CD14-positive monocyte (primary cell): ENCODE measurements at regions not wholly inside any gene's neighbourhood (a gene's known extent, or its start where the extent isn't known, plus 50 kb on each side); places are given as distances from the start of the nearest gene placed in this dataset.

Source experiments
- DNase-seq, 3 donors: peaks; one replicate each; pipeline ENCODE4 v3.0.0-alpha.2; 2011 to 2022
- H2AFZ ChIP-seq: 2 replicates; pipeline ENCODE4 v1.6.0; 2012; ENCODE audit warnings: mild to moderate bottlenecking, low read depth, low read length, inconsistent platforms; ENCODE audit not compliant: insufficient read depth, poor library complexity, severe bottlenecking
- H3K27ac ChIP-seq, 2 donors: 1 replicate in 1 of 2; 2 replicates in 1 of 2; pipeline ENCODE4 v1.5.1; 2012 to 2013; ENCODE audit warnings: low read length in 2 of 2, control low read depth in 1 of 2, inconsistent platforms in 1 of 2, low read depth in 1 of 2, mild to moderate bottlenecking in 1 of 2
- H3K27me3 ChIP-seq, 2 donors: one replicate each; pipeline versions ENCODE4 v1.6.0 to v1.6.1; 2011 to 2013; ENCODE audit warnings: low read length in 2 of 2; ENCODE audit not compliant: control insufficient read depth in 2 of 2, insufficient read depth in 2 of 2
- H3K36me3 ChIP-seq, 2 donors: replicated peaks in 1 of 2; 1 replicate in 1 of 2; 2 replicates in 1 of 2; pipeline versions ENCODE4 v1.5.1 to v1.6.1; 2012 to 2013; ENCODE audit warnings: low read length in 2 of 2, control low read depth in 1 of 2, inconsistent platforms in 1 of 2, mild to moderate bottlenecking in 1 of 2; ENCODE audit not compliant: insufficient read depth in 2 of 2, control insufficient read depth in 1 of 2
- H3K4me1 ChIP-seq, 2 donors: 1 replicate in 1 of 2; 2 replicates in 1 of 2; pipeline versions ENCODE4 v1.5.1 to v1.6.1; 2012 to 2013; ENCODE audit warnings: low read length in 2 of 2, control low read depth in 1 of 2, inconsistent platforms in 1 of 2, mild to moderate bottlenecking in 1 of 2, moderate library complexity in 1 of 2; ENCODE audit not compliant: insufficient read depth in 2 of 2, control insufficient read depth in 1 of 2
- H3K4me2 ChIP-seq: replicated peaks from 2 replicates; pipeline ENCODE3; 2012; ENCODE audit warnings: low read length, moderate library complexity, mild to moderate bottlenecking; ENCODE audit not compliant: poor library complexity, severe bottlenecking; ENCODE audit errors: extremely low read depth
- H3K4me3 ChIP-seq, 3 experiments: fragments of 200-600 bp in 1 of 3; sonication (generic) in 1 of 3; replicated peaks in 1 of 3; 1 replicate in 2 of 3; 2 replicates in 1 of 3; pipeline ENCODE4 v1.5.1; 2011 to 2013; ENCODE audit warnings: low read length in 3 of 3, mild to moderate bottlenecking in 3 of 3, control low read depth in 2 of 3, low read depth in 2 of 3, inconsistent platforms in 1 of 3, moderate library complexity in 1 of 3
- H3K79me2 ChIP-seq: 2 replicates; pipeline ENCODE4 v1.6.0; 2012; ENCODE audit warnings: mild to moderate bottlenecking, control low read depth, inconsistent platforms, low read length, moderate library complexity; ENCODE audit not compliant: insufficient read depth
- H3K9ac ChIP-seq: 2 replicates; pipeline ENCODE4 v1.6.0; 2017; ENCODE audit warnings: low read length, mild to moderate bottlenecking; ENCODE audit not compliant: insufficient read depth, poor library complexity, severe bottlenecking
- H3K9me3 ChIP-seq, 2 donors: replicated peaks in 1 of 2; 1 replicate in 1 of 2; 2 replicates in 1 of 2; pipeline versions ENCODE4 v1.5.1 to v1.6.1; 2012 to 2013; ENCODE audit warnings: low read length in 2 of 2, control low read depth in 1 of 2; ENCODE audit not compliant: control insufficient read depth in 1 of 2, insufficient read depth in 1 of 2
- H4K20me1 ChIP-seq: 2 replicates; pipeline ENCODE4 v1.6.0; 2012; ENCODE audit warnings: mild to moderate bottlenecking, low read length, control low read depth, moderate library complexity; ENCODE audit not compliant: insufficient read depth
- H3K27ac Mint-ChIP-seq, 7 donors: one replicate each; pipeline ENCODE4 v1.8.0; 2020; ENCODE audit warnings: mild to moderate bottlenecking in 7 of 7, mixed read lengths in 7 of 7, moderate library complexity in 6 of 7, inconsistent platforms in 2 of 7
- H3K27me3 Mint-ChIP-seq, 3 donors: one replicate each; pipeline ENCODE4 v1.8.0; 2021 to 2022; ENCODE audit warnings: low read depth in 3 of 3, mild to moderate bottlenecking in 3 of 3, mixed read lengths in 3 of 3, moderate library complexity in 3 of 3, inconsistent platforms in 1 of 3
- H3K36me3 Mint-ChIP-seq, 2 donors: one replicate each; pipeline ENCODE4 v1.8.0; 2020; ENCODE audit warnings: mixed read lengths in 2 of 2, inconsistent platforms in 1 of 2, mild to moderate bottlenecking in 1 of 2
- H3K4me1 Mint-ChIP-seq: one replicate; pipeline ENCODE4 v1.8.0; 2020; ENCODE audit warnings: mild to moderate bottlenecking, mixed read lengths
- H3K4me3 Mint-ChIP-seq, 2 donors: one replicate each; pipeline ENCODE4 v1.8.0; 2020; ENCODE audit warnings: mild to moderate bottlenecking in 2 of 2, mixed read lengths in 2 of 2, moderate library complexity in 1 of 2
- H3K9me3 Mint-ChIP-seq, 7 donors: one replicate each; pipeline ENCODE4 v1.8.0; 2020 to 2022; ENCODE audit warnings: mixed read lengths in 7 of 7, mild to moderate bottlenecking in 6 of 7, moderate library complexity in 6 of 7, inconsistent platforms in 2 of 7
- CTCF ChIP-seq: fragments of 200-600 bp; IDR thresholded peaks from one replicate; pipeline ENCODE4 v1.8.0; 2022; ENCODE audit warnings: antibody characterized with exemption, mild to moderate bottlenecking
- WGBS: methylation state at CpG from one replicate; pipeline ENCODE4 v1.1.5; 2013; ENCODE audit warnings: missing lambda C conversion rate; ENCODE audit not compliant: insufficient coverage; 5-methylcytosine and 5-hydroxymethylcytosine counted together
- intact Hi-C, 2 donors: fragments of 100-400 bp; cut with micrococcal nuclease; formaldehyde crosslinking; loops; one replicate each; pipeline versions ENCODE4 v1.15.0 to v1.15.1; 2023

- H3K36me3 Mint-ChIP-seq: no peaks in the 10 kb centered on the region
Observed at GRCh38 chr9:71620331-71620730, 148.0 kb downstream of the CEMIP2 start.

GRCh38 chr9:71619926-71620325 is 148.4 kb downstream of the CEMIP2 start:
- H3K27ac Mint-ChIP-seq: no peak overlapping the region
- WGBS: no CpG with 5 or more reads among the region's 2 CpGs

More at GRCh38 chr9:71620331-71620730, 148.0 kb downstream of the CEMIP2 start:
- H3K9ac ChIP-seq: no peak overlapping the region
- Mint-ChIP-seq H3K4me3 (no peak overlapping the region), H3K27ac (no peak overlapping the region), H3K4me1 (no peaks in the 10 kb centered on the region), H3K27me3 (peaks cover 0 to 2% (median 0%) of the 10 kb centered on the region in 3 donors), H3K9me3 (peaks cover 0 to 6% (median 3%) of the 10 kb centered on the region in 7 donors)
- DNase-seq: no peak
- no peaks in the 10 kb centered on the region for H4K20me1 ChIP-seq
- H3K9me3 ChIP-seq: no peaks in the 10 kb centered on the region
- no CpG with 5 or more reads among the region's 2 CpGs for WGBS
- no peak overlapping the region for H3K4me3 ChIP-seq
- no peaks in the 10 kb centered on the region for H3K79me2 ChIP-seq
- no peaks in the 10 kb centered on the region for H3K4me1 ChIP-seq
- intact Hi-C loops: no loop called here
- no peak overlapping the region for H3K27ac ChIP-seq
- no peak overlapping the region for H3K4me2 ChIP-seq
- no peaks in the 10 kb centered on the region for H3K27me3 ChIP-seq
- H2AFZ ChIP-seq: no peak overlapping the region
- no peak for TF ChIP-seq CTCF
- no peaks in the 10 kb centered on the region for H3K36me3 ChIP-seq

More at GRCh38 chr9:71619926-71620325, 148.4 kb downstream of the CEMIP2 start:
- intact Hi-C loops: no loop called here
- Histone ChIP-seq H3K36me3 (no peaks in the 10 kb centered on the region), H3K9me3 (no peaks in the 10 kb centered on the region), H3K27me3 (no peaks in the 10 kb centered on the region), H3K9ac (no peak overlapping the region), H3K79me2 (no peaks in the 10 kb centered on the region), H2AFZ (no peak overlapping the region), H4K20me1 (no peaks in the 10 kb centered on the region), H3K27ac (no peak overlapping the region), H3K4me1 (no peaks in the 10 kb centered on the region), H3K4me2 (no peak overlapping the region), H3K4me3 (no peak overlapping the region)
- Mint-ChIP-seq H3K36me3 (no peaks in the 10 kb centered on the region), H3K27me3 (peaks cover 0 to 2% (median 0%) of the 10 kb centered on the region in 3 donors), H3K4me3 (no peak overlapping the region), H3K9me3 (peaks cover 0 to 6% (median 3%) of the 10 kb centered on the region in 7 donors), H3K4me1 (no peaks in the 10 kb centered on the region)
- no peak for DNase-seq
- no peak for TF ChIP-seq CTCF
